ENCODE measurements at regions not wholly inside any gene's neighbourhood (a gene's known extent, or its start where the extent isn't known, plus 50 kb on each side); places are given as distances from the start of the nearest gene placed in this dataset.
"Not testable (repeated sequence)": the region's sequence is repeated elsewhere in the genome, so short reads cannot be mapped to it uniquely, and the experiment has no call there.

DNA sequence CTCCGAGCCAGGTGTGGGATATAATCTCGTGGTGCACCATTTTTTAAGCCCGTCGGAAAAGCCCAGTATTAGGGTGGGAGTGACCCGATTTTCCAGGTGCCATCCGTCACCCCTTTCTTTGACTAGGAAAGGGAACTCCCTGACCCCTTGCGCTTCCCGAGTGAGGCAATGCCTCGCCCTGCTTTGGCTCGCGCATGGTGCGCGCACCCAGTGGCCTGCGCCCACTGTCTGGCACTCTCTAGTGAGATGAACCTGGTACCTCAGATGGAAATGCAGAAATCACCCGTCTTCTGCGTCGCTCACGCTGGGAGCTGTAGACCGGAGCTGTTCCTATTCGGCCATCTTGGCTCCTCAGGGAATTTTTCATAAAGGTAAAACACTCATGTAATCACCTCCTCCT, 63.9 kb downstream of the RWDD3 start:
- not testable (repeated sequence) for DNase-seq

DNA sequence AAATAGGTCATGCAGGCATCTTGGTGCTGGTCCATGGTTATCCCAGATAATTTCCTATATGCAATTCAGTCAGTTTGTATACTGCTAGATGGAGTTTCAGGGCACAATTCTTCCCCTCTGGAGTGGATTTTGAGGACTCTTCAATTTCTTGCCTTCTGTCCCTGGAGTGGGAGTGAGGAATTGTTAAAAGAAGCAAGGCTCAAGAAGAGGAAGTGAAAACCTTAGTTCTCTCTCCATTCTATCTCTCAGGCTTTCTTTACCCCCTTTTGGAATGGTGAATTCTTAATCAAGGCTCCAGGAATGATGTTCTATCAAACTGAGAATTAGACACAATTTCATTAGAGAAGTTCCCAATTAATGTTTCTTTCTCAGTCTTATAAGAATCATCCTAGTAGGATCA, 67.1 kb downstream of the RWDD3 start:
- no peak for DNase-seq

DNA sequence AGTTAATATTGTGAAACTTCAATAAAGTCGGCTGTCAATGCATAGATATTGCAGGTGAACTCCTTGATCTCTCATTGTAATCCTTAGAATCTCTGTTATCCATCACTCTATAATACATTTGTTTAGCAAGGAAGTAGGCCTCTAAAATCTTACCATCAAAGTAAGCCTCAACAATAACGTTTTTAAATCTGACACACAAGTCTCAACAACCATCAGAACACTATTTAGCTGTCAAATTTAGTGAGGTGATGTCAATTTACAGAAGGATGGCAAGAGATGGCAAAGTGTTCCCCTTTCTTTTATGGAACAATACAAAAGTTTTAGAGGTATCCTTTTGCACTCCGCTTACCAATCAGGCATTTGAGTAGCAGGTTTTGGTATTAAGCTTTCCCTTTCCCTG, 67.6 kb downstream of the RWDD3 start:
- DNase-seq: no peak

DNA sequence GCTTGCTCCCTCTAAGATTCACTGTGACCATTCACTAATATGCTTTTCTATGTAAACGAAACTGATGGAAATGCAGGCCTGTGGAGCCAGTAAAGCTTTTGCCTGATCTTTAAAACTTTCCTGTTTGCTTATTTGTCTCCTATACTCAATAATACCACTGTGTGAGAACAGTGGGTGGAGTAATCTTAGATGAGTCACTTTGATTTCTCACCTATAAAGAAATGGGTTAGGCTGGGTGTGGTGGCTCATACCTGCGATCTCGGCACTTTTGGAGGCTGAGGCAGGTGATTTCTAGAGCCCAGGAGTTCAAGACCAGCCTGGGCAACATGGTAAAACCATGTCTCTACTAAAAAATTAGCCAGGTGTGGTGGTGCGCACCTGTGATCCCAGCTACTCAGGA, 70.8 kb downstream of the RWDD3 start:
- DNase-seq: no peak

DNA sequence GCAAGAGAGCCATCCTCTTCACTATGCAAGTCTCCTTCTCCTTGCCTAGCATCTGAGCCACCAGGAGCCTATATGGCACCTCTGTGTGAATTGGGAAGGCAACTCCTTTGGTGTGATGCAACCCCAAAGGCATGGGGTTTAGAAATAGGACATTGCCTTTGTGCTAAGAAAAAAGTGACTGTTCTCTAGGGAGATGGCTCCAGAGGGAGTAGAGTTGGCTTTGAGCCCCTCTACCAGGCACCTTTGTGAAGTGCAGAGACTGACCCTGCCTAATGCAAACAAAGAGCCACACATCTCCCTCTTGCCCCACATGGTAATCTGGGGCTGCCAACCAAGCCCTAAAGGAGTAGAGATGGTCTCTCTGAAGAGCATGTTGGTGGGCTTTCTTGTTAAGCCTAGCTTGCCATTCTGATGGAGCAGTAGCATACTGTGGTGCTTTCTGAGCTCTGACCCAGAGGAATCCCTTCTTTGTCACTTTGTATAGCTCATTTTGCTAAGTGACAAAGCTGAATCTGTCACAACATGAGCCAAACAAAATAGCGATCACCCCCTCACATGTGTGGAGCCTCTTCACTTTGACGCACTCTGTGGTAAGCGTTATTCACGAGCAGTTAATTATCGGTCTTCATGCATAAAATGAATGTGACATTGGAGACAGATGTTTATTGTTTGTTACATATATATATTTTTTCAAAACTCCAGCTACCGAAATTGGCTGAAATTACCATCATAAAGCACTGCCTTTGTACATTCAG, 74.4 kb downstream of the RWDD3 start:
- no peak for DNase-seq

DNA sequence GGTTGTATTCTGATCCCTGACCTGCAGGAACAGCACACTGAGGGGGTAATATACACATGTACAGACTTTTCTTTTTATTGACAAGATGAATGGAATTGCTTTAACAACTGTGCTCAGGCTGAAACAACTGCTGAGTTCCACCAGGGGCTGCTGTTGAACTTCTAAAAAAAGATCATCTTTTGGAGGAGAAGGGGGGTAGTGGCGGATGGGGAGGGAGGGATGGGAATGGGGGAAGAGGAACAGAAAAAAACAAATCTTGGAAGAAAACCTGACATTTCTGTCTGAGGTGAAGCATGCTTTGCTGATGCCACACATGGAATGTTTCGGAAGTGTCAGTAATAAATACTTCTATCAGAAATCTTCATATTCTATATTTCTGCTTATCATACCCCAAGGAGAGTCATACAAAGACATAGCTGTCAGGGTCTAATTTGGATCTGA, 75.0 kb downstream of the RWDD3 start:
- DNase-seq: peak; percentile 45

DNA sequence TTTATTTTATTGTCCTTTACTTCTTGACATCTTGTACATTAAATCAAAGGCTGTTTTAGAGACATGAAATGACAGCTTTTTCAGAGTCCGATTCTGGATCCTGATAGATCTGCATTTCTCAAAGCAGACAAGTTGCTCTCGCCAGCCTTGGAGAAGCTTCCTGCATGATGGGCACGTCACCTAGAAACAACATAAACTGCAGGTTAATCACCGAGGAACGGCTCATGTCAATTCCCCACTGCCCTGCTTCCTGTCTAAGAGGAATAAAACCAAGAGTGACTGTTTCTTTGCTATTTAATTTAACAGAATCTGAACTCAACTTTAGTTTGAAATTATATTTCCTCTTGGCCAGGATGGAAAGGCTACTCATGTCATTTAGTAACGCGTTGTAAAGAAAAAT, 77.0 kb downstream of the RWDD3 start:
- DNase-seq: no peak

DNA sequence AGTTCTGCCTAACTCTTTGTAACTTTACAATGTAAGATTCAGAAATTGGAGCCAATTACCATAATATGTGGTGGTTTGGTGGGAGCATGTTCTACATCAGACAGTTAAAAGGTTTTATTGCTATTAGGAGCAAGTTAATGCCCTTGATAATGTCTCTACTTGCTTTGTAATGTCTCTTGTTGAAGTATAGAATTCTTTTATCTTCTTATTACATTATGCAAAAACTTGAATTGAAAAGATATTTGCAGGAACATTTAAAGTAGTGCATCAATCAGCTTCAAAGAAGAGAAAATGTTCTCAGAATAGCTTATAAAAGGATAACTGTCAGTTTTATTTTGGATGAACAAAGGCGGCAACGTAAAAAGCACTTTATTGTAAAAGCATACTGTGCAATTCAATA, 77.8 kb downstream of the RWDD3 start:
- DNase-seq: no peak

DNA sequence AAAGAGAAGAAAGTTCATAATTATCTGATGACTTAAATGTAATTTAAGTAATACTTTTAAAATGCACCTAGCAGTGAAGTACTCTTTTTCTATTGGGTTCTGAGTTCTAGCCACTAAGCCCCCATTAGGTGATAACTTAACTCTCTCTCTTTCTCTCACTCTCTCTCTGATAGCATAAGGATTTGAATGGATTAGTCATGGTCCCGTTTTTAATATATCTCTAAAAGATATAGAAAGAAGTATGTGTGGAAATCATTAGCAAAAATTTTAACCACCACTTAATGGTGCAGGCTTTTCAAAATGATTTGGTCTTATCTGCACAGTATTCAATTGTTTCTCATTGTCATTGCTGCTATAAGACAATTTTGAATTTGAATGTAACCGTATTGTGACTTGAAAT, 78.2 kb downstream of the RWDD3 start:
- DNase-seq: no peak

DNA sequence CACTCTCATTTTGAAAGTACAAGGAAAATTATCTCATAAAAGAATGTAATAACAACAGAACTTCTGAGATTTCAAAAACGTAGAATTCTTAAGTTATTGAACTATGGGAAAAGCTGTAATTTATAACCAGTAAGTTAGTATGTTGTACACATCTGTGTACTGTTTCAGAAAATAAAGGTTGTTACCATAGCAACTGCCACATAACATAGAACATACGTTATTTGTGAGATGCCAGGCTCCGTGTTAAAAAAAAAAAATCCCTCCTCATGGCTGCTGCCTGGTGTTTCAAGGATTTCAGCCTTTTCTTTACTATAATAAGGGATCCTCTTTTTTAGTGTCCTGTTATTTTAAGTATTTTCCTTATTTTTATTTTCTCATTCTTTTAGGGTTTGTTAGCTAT, 79.5 kb downstream of the RWDD3 start:
- no peak for DNase-seq

DNA sequence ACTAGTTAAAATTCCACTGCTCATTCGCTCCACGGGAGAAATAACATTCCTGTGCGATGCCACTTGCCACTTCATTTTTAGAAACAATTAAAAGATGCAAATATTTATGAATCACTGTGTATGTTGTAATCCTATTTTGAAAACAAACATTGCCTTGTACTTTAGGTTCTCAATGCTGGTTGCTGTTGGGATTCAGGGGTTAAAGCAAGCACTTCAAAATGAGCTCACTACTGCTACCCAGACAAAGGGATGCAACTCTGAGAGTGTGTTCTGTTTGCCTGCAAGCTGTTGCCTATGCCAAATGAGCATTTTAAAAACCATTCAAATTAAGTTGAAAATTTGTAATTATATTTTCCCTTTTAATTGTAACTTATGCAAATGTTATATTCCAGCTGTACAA, 87.5 kb downstream of the RWDD3 start:
- no peak for DNase-seq

DNA sequence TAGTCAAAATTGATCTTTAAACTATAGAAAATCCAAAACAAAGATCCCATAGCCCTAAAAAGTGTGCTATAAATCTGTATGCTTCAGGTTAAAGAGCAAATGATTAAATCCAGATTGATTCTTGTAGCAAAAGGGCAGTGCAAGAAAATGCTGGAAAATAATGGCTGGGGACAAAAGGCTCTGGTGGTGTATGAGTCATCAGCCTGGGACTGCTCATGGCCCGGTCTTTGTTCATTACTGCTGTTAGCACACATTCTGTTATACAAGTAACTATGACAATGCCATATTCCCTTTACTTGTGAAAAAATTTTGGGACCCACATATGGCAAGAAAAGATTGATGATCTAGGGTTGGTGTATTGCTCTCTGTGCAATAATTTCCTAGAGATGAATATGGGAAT, 89.1 kb downstream of the RWDD3 start:
- no peak for DNase-seq

DNA sequence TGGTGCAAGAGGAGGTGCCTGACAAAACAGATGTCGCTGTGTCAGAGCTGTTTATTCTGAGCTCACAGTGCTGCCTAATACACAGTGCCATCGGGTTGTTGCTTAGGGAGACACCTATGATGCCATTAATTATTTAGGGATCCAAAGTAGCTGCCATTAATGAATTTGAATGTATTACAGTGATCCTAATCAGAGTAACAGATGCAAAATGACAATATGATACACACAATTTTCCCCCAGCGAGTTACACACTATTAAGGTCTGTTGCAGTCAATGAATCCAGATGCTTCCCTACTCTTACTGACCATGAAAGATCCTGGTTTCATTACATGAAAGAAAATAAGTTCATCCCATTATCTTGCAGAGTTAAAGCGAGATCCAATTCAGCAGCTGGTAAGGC, 91.3 kb downstream of the RWDD3 start:
- no peak for DNase-seq

DNA sequence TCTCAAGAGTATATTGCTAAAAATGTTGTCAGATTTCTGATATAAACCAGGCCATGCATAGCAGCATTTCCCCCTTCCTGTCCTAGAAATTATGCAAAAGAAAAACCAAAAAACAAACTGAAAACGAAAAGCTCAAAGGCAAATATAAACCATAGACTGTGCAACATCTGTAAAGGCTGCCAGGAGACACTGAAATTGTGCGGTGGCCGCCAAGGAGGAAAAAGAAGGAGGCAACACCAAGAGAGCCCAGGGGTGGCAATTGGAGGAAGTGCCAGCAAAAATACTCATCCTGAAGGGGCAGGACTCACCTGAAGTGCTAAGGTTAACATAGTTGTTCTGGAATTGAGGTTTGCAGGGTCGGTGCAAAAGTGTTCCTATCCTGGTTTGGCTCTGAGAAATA, 92.0 kb downstream of the RWDD3 start:
- DNase-seq: no peak

DNA sequence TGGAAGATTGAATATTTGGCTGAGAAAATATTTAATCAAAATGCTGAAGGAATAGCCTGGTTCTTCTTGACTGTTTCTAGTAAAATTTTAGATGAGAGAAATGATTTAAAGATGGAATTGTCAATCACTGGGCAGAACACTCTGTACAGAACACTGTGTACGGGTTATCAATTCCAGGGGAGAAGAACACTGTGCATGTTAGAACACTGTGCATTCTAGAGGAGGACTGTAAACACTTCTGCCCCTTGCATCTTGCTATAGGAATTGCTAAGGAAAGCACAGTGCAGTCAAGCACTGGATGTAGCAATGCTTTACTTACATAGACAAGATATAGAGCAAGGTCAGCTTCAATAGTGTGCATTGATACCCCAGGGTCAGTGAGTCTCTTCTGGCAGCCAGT, 98.7 kb downstream of the RWDD3 start:
- no peak for DNase-seq

DNA sequence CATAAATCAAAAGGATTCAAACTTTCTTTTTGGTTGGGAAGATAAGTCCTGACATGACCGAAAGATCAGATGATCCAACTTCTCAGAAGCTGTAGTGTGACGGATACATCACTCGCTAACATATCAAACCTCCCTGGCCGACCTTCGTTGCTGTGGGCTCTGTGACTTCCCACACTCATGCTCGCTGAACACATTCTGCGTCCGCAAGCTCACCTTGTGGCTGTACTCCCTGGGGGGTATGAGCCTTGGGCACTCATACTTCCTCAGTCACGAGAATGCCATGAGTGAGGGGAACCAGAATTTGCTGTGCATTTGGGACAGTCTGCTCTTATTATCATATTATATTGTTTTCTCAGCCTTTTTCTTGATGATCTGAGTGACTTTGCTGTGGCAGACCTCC, 105.4 kb downstream of the RWDD3 start:
- no peak for DNase-seq

DNA sequence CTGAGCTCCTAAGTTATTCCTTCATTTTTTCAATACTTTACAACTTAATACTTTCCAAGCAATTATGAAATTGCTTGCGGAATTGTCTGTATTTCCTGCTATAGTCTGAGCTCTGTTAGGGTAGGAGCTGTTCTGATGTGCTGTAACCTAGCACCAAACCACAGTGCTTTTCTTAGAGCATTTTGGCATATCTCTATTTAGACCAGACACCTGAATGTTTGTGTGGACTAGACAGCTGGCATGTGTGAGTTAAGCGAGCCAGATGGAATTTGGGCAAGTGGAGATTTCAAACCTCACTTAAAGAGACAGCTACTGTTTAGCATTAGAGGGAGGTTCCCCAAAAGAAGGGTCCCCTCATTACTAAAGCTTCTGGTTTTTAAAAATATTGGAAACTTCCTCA, 106.1 kb downstream of the RWDD3 start:
- DNase-seq: no peak

DNA sequence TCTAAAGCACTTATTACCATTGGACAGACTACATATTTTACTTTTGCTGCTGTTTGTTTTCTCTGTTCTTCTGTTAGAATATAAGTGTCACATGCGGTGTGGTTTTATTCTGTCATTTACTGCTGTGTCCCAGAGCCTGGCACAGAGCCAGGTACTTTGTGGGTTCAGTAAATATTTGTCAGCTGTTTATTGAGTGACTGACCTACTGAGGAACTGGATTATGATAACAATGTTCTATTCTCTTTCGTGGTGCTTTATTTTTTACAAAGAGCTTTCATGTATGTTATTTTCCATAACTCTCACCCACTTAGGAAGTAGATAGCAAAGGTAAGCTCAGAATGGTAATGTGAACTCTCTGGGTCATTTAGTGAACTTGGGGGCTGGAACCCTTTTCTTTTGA, 118.8 kb downstream of the RWDD3 start:
- peak; percentile 86 for DNase-seq

DNA sequence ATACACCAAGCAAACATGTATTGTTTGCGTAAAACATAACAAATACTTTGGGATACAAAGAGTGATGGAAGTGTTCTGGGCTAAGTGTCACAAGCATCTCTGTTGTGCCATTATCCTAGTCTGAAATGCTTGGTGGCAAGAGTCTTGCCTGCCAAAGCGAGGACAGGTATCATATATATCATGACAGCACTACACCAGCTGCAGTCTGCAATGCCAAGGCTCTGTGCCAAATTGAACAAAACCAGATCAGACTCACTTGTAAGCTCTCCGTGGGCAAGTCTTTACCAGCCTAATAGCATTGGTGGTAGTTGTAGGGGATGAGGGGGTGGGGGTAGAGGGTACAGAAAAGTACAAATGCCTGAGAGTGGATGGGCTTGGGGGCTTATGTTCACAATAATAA, 119.2 kb downstream of the RWDD3 start:
- DNase-seq: peak; percentile 90

DNA sequence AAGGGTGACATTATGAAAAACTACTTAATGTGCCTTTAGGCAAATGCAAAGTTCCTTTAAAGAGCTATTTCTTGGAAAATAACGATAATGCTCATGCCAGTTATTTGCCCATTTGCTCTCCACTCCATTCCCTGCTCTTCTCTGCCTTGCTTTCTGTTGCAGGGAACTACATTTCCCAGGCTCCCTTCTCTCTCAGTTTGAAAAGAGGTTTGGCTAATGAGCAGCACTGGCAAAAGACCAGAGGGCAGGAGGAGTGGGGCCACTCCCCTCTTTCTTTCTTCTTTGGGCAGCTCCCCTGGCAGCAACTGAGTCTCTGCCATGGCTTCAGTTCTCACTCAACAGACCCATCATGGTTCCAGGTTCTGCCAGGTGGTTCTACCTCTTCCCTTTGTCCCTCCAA, 130.5 kb downstream of the RWDD3 start:
- no peak for DNase-seq

DNA sequence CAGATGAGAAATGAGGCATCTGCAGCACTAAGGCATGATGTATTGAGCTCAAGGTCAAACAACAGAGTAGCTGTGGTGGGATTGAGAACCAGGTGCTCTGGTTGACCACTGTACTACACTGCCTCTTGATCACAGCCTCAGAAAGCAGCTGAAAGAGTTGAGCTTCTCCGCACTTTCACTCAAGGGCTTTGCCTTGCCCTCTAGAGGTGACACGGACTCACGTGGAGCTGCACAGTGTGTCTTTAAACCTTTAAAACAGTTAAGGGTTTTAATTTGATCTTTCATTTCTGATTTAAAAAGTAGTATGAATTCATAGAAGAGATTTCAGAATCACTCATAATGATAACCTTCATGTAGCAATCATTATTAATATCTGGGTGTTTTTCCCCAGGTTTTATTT, 132.5 kb downstream of the RWDD3 start:
- no peak for DNase-seq

DNA sequence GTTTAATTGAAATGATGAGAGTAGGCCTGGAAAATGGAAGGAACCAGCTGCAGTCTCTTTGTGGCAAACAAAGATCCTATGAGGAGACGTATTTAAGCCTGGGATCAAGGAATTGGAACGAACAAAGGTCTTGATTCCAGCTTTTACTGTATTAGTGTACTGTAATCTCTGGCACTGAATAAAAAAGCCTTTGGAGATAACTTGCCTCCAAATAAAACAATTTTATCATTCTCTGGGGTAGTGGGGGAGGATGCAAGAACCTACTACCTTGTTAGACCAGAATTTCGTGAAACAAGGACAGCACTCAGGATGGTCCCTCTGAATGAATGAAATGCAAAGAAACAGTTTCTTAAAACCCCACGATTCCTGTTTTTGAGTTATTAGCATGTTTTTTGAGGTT, 134.2 kb downstream of the RWDD3 start:
- DNase-seq: no peak

DNA sequence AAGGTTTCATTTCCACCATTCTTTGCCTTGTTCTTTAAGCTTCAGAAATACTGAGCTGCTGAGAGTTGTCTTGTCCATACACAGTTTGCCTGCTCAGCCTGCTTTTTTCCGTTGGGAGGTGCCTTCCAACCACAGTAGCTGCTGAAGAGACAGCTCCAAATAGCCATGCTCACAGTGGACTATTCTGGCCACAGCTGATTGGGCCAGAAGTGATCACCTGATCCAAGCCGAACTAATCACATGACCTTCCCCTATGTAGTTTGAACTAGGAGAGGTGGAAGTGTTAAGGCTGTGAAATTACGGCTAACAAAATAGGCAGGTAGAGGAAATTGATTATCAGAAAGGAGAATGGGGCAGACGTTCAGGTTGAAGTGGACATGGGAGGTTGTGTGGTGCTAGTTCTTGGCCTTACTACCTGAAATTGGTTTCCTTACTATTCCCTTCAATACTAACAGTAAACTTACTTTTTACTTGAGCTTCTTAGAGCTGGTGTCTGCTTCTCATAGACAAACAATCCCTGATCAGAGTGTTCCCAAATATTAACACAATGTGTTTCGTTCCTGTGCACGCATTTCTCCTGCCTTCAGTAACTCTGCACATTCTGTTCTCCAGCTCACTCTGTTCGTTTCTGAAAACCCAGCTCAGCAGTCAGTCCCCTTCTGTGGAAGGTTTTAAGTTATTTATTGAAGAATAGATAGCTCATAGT, 136.1 kb downstream of the RWDD3 start:
- no peak for DNase-seq

DNA sequence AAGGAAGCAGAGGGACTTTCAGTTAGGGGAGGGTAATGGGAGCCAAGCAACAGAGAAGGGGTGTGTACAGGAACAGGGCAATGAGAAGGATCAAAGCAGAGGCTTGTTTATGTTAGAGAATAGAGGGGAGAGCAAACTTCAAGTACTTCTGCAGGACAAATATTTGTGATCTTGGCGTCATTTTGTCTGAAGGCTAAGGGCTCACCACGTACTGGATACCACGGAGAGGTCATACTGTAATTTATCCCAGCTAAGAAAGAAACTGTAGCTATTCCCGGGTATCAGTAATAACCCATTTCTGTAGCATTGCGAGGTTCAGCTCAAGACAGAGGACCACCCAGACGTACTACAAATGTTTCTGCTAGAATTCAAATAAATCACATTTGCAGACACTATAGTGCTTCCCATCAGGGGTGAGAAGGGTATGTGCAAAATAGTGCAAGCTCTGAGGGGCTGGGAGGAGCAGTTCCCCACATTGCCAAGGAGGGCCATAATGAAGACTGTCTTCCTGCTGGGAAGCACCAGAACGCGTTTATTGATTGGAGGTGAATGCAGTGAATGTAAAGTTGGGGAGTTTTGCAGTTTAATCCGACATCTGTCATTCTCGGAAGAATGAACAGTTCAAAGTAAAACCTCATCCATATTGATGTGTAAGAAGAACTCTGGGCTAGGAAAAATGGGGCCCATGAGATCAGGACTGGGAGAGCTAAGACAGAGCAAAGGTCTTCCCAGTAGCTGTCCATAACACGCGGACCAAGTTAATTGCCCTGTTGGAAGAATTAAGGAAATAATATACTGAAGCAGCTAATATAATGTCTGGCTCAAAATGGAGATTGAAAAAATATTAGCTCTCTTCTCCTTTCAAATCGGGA, 136.9 kb downstream of the RWDD3 start:
- DNase-seq: no peak

Measured in NCI-H1105 (cell line).